IMR-90 (cell line): ENCODE measurements at regions not wholly inside any gene's neighbourhood (a gene's known extent, or its start where the extent isn't known, plus 50 kb on each side); places are given as distances from the start of the nearest gene placed in this dataset.

Experiments used
- ATAC-seq: fragments of 200-7000 bp; cut with Tn5 transposase; 2 replicates; pipeline ENCODE4 v1.9.1; 2020; ENCODE audit warnings: low read depth, mild to moderate bottlenecking, moderate library complexity
- BruUV-seq: library from RNA; stranded (reverse); fragments of 400-500 nt; replicated peaks from 2 replicates; lab custom pipeline; 2021; lab: Mats Ljungman, UMichigan
- CTCF ChIA-PET: fragments of 300-600 bp; formaldehyde crosslinking; extraction: SDS; loops from one replicate; lab custom pipeline; 2021; ENCODE audit warnings: antibody characterized with exemption; lab: Yijun Ruan, JAX
- POLR2A ChIA-PET: fragments of 300-600 bp; sonication (Branson Sonifier 250); formaldehyde crosslinking; loops from one replicate; lab custom pipeline; 2022; ENCODE audit warnings: antibody characterized with exemption; ENCODE audit not compliant: unreplicated experiment; lab: Charles Lee
- DNase-seq: peaks from one replicate; pipeline ENCODE4 v3.0.0; 2013
- H2AFZ ChIP-seq: replicated peaks from 2 replicates; pipeline ENCODE3; 2013; ENCODE audit warnings: low read length, mild to moderate bottlenecking; ENCODE audit not compliant: poor library complexity
- H2AK5ac ChIP-seq: 2 replicates; pipeline ENCODE4 v1.6.1; 2013; ENCODE audit warnings: low read depth, low read length, inconsistent platforms
- H2AK9ac ChIP-seq: replicated peaks from 2 replicates; pipeline ENCODE3; 2013; ENCODE audit warnings: mild to moderate bottlenecking, low read depth, low read length, moderate library complexity; ENCODE audit not compliant: poor library complexity
- H2BK120ac ChIP-seq: 2 replicates; pipeline ENCODE4 v1.6.1; 2013; ENCODE audit warnings: low read depth, low read length, inconsistent platforms
- H2BK15ac ChIP-seq: 3 replicates; pipeline ENCODE4 v1.6.1; 2013; ENCODE audit warnings: low read depth, low read length, inconsistent platforms
- H2BK20ac ChIP-seq: 2 replicates; pipeline ENCODE4 v1.6.1; 2013; ENCODE audit warnings: low read depth, mild to moderate bottlenecking, inconsistent platforms, low read length, moderate library complexity
- H2BK5ac ChIP-seq: 2 replicates; pipeline ENCODE4 v1.6.1; 2013; ENCODE audit warnings: mild to moderate bottlenecking, low read depth, low read length, inconsistent platforms; ENCODE audit not compliant: poor library complexity, severe bottlenecking
- H3K14ac ChIP-seq: replicated peaks from 2 replicates; pipeline ENCODE4 v1.6.1; 2013; ENCODE audit warnings: low read depth, low read length, inconsistent platforms
- H3K18ac ChIP-seq: 2 replicates; pipeline ENCODE4 v1.6.1; 2013; ENCODE audit warnings: low read depth, low read length, control low read depth
- H3K23ac ChIP-seq: 2 replicates; pipeline ENCODE4 v1.6.1; 2013; ENCODE audit warnings: low read depth, low read length, inconsistent platforms
- H3K27ac ChIP-seq: 2 replicates; pipeline ENCODE4 v1.5.1; 2013; ENCODE audit warnings: mild to moderate bottlenecking, control low read depth, low read length; ENCODE audit not compliant: insufficient read depth
- H3K27me3 ChIP-seq: 2 replicates; pipeline ENCODE4 v1.6.1; 2013; ENCODE audit warnings: low read length; ENCODE audit not compliant: control insufficient read depth, insufficient read depth
- H3K36me3 ChIP-seq: 2 replicates; pipeline ENCODE4 v1.6.1; 2013; ENCODE audit warnings: low read length, mixed read lengths; ENCODE audit not compliant: control insufficient read depth, insufficient read depth
- H3K4ac ChIP-seq: 2 replicates; pipeline ENCODE4 v1.6.1; 2013; ENCODE audit warnings: low read depth, low read length, inconsistent platforms
- H3K4me1 ChIP-seq: 2 replicates; pipeline ENCODE4 v1.6.1; 2013; ENCODE audit warnings: low read length, mixed read lengths; ENCODE audit not compliant: control insufficient read depth, insufficient read depth
- H3K4me2 ChIP-seq: 2 replicates; pipeline ENCODE4 v1.6.1; 2013; ENCODE audit warnings: low read depth, mild to moderate bottlenecking, control low read depth, low read length, moderate library complexity
- H3K4me3 ChIP-seq: 2 replicates; pipeline ENCODE4 v1.5.1; 2013; ENCODE audit warnings: low read depth, mild to moderate bottlenecking, control low read depth, low read length, moderate library complexity; ENCODE audit not compliant: insufficient read depth
- H3K56ac ChIP-seq: 2 replicates; pipeline ENCODE4 v1.6.1; 2013; ENCODE audit warnings: low read length, inconsistent platforms; ENCODE audit not compliant: insufficient read depth; ENCODE audit errors: extremely low read depth
- H3K79me1 ChIP-seq, 2 experiments: 2 replicates each; pipeline ENCODE4 v1.6.1; 2013; ENCODE audit warnings: low read length in 2 of 2, inconsistent platforms in 1 of 2, low read depth in 1 of 2
- H3K9ac ChIP-seq: 2 replicates; pipeline ENCODE4 v1.6.1; 2013; ENCODE audit warnings: low read depth, low read length, control low read depth
- H3K9me1 ChIP-seq: 2 replicates; pipeline ENCODE4 v1.6.1; 2013; ENCODE audit warnings: low read length, inconsistent platforms; ENCODE audit not compliant: insufficient read depth
- H3K9me3 ChIP-seq: 2 replicates; pipeline ENCODE4 v1.6.1; 2013; ENCODE audit warnings: low read length; ENCODE audit not compliant: control insufficient read depth, insufficient read depth
- H4K20me1 ChIP-seq: 2 replicates; pipeline ENCODE4 v1.6.1; 2013; ENCODE audit warnings: low read length, inconsistent platforms; ENCODE audit not compliant: insufficient read depth
- H4K5ac ChIP-seq: 2 replicates; pipeline ENCODE4 v1.6.1; 2013; ENCODE audit warnings: mild to moderate bottlenecking, low read depth, low read length, control low read depth
- H4K8ac ChIP-seq, 2 experiments: 2 replicates each; pipeline ENCODE4 v1.6.1; 2013; ENCODE audit warnings: low read depth in 2 of 2, low read length in 2 of 2, control low read depth in 1 of 2, inconsistent platforms in 1 of 2
- H4K91ac ChIP-seq: 2 replicates; pipeline ENCODE4 v1.6.1; 2013; ENCODE audit warnings: low read depth, low read length, inconsistent platforms; ENCODE audit not compliant: insufficient read depth
- CHD1 ChIP-seq: IDR thresholded peaks from 2 replicates; pipeline ENCODE4 v1.6.1; 2012; ENCODE audit warnings: low read depth, low read length, improper control_type of control experiment
- CTCF ChIP-seq: conservative IDR thresholded peaks from 2 replicates; pipeline ENCODE4 v1.5.1; 2012; ENCODE audit warnings: mild to moderate bottlenecking, low read depth, low read length, improper control_type of control experiment
- NFE2L2 ChIP-seq: fragments of 150-350 bp; IDR thresholded peaks from 2 replicates; pipeline ENCODE4 v1.6.1; 2016; ENCODE audit warnings: low read depth, mild to moderate bottlenecking, low read length
- SMC3 ChIP-seq: fragments of 150-350 bp; IDR thresholded peaks from 2 replicates; pipeline ENCODE4 v1.6.1; 2016; ENCODE audit warnings: low read depth, mild to moderate bottlenecking, antibody characterized with exemption, low read length, moderate library complexity
- WGBS, 2 experiments: methylation state at CpG; one replicate each; pipeline versions ENCODE4 v1.1.5 to v1.1.7; 2013; ENCODE audit warnings: missing lambda C conversion rate in 2 of 2; ENCODE audit not compliant: insufficient read length in 1 of 2; ENCODE audit errors: extremely low coverage in 2 of 2; 5-methylcytosine and 5-hydroxymethylcytosine counted together
- dilution Hi-C: fragments of 300-500 bp; cut with HindIII; formaldehyde crosslinking; loops from one replicate; pipeline ENCODE4 v1.14.3; 2018; ENCODE audit warnings: low sequenced_read_pairs; ENCODE audit not compliant: unreplicated experiment
- in situ Hi-C: fragments of 300-500 bp; cut with MboI; formaldehyde crosslinking; loops from 3 replicates; pipeline ENCODE4 v1.14.3; 2019; ENCODE audit warnings: low sequenced_read_pairs, inconsistent platforms, mixed read lengths
- intact Hi-C: fragments of 100-400 bp; cut with micrococcal nuclease; formaldehyde crosslinking; loops from 2 replicates; pipeline ENCODE4 v1.10.0; 2022
- TF ChIP-seq, protein P1 (sequence below): fragments of 150-350 bp; IDR thresholded peaks from 2 replicates; pipeline ENCODE4 v1.6.1; 2017; ENCODE audit warnings: mild to moderate bottlenecking, antibody characterized with exemption, low read length, low read depth

- Histone ChIP-seq H4K8ac (no peak overlapping the region), H2BK120ac (no peak overlapping the region), H3K36me3 (no peaks in the 10 kb centered on the region), H3K9me1 (no peaks in the 10 kb centered on the region), H4K5ac (no peak overlapping the region), H3K9me3 (peaks cover 9% of the 10 kb centered on the region), H3K18ac (no peak overlapping the region), H3K4ac (no peak overlapping the region), H3K79me1 (no peaks in the 10 kb centered on the region), H4K91ac (no peak overlapping the region), H3K9ac (no peak overlapping the region), H3K23ac (no peak overlapping the region), H2AK9ac (no peak overlapping the region), H2BK15ac (no peak overlapping the region), H3K14ac (no peak overlapping the region), H2BK5ac (no peak overlapping the region), H3K56ac (no peak overlapping the region), H3K4me1 (no peaks in the 10 kb centered on the region), H2AFZ (no peak overlapping the region), H2AK5ac (no peak overlapping the region), H4K20me1 (no peaks in the 10 kb centered on the region), H3K4me2 (no peak overlapping the region), H3K4me3 (no peak overlapping the region), H2BK20ac (no peak overlapping the region), H3K27me3 (no peaks in the 10 kb centered on the region), H3K27ac (no peak overlapping the region)
- in situ Hi-C loops (no loop called here), intact Hi-C loops (no loop called here), dilution Hi-C loops (no loop called here)
- DNase-seq = no peak
- no CpG with 5 or more reads among the region's 2 CpGs for WGBS, 2 experiments
- BruUV-seq = no TSS peak
- TF ChIP-seq SMC3 = no peak
- no peak for TF ChIP-seq CTCF
- TF ChIP-seq, protein P1, sequence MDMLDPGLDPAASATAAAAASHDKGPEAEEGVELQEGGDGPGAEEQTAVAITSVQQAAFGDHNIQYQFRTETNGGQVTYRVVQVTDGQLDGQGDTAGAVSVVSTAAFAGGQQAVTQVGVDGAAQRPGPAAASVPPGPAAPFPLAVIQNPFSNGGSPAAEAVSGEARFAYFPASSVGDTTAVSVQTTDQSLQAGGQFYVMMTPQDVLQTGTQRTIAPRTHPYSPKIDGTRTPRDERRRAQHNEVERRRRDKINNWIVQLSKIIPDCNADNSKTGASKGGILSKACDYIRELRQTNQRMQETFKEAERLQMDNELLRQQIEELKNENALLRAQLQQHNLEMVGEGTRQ = no peak
- TF ChIP-seq NFE2L2 = no peak
- TF ChIP-seq CHD1 = no peak
- no peak for ATAC-seq
- CTCF ChIA-PET = no interaction called here
- POLR2A ChIA-PET = no interaction called here
These were observed 861.6 kb upstream of the CELF4 start for GRCh38 chr18:38427234-38427633.
